ENCODE measurements at regions not wholly inside any gene's neighbourhood (a gene's known extent, or its start where the extent isn't known, plus 50 kb on each side); places are given as distances from the start of the nearest gene placed in this dataset.
A peak's percentile ranks its signal among the peaks of the same experiment; 100 is the strongest.

GRCh38 chr16:73125850-73126524 lies 78.1 kb upstream of the ZFHX3 start:
- no peak; the same call in 2 of the 3 replicates for ATAC-seq
- H3K4me2 ChIP-seq (ENCODE audit: low read depth, low read length) = no peak overlapping the region
- ChIA-PET CTCF (ENCODE audit: low intra/inter-chr PET ratio, low total read pairs) (no interaction called here), POLR2A (no interaction called here)
- TF ChIP-seq NR0B2 (CRISPR knock-in tag; IDR thresholded peaks at IDR 0.05) (no peak), ZNF547 (CRISPR knock-in tag; IDR thresholded peaks at IDR 0.05) (no peak), ATF6 (CRISPR knock-in tag; conservative IDR thresholded peaks at IDR 0.05) (no peak), MED1 (CRISPR knock-in tag; IDR thresholded peaks at IDR 0.05) (peak; percentile 13; the same call in 1 of the 2 replicates), MNT (IDR thresholded peaks at IDR 0.05) (peak; percentile 45; the same call in 1 of the 2 replicates), GFI1 (CRISPR knock-in tag; IDR thresholded peaks at IDR 0.05; ENCODE audit: borderline replicate concordance) (no peak), ZBTB8A (CRISPR knock-in tag; IDR thresholded peaks at IDR 0.05; ENCODE audit: borderline replicate concordance, low read depth) (no peak), BRD4 (CRISPR knock-in tag; IDR thresholded peaks at IDR 0.05) (no peak), ZNF225 (CRISPR knock-in tag; IDR thresholded peaks at IDR 0.05) (no peak), CREBL2 (CRISPR knock-in tag; IDR thresholded peaks at IDR 0.05; ENCODE audit: borderline replicate concordance) (no peak)
- intact Hi-C loops (cut with micrococcal nuclease; ENCODE audit: unreplicated experiment) (no loop called here), in situ Hi-C loops (cut with HindIII; ENCODE audit: extremely low pct_ligation_motif_present, low pct_unique_long_range_greater_than_20kb) (no loop called here)
- no peaks in the 10 kb centered on the region for H3K9me3 ChIP-seq (ENCODE audit: low read length)
- no peak for FAIRE-seq
- no peak overlapping the region for H2AFZ ChIP-seq (ENCODE audit: low read length)
- H3K27me3 ChIP-seq (ENCODE audit: control insufficient read depth in 1 of 2, insufficient read depth in 2 of 2, low read length in 2 of 2) = no peaks in the 10 kb centered on the region; a peak in 1 of 5 replicates
- H3K4me3 ChIP-seq (replicated peaks in 1 of 3; ENCODE audit: insufficient read depth in 1 of 3, low read depth in 2 of 3, low read length in 3 of 3) = no peak overlapping the region
- H3K9ac ChIP-seq (ENCODE audit: insufficient read depth, low read depth, low read length) = no peak overlapping the region
- no TSS peak for BruUV-seq (replicated peaks)
- H3K79me2 ChIP-seq (ENCODE audit: insufficient read depth, low read length) = no peaks in the 10 kb centered on the region
- no peaks in the 10 kb centered on the region for H3K36me3 ChIP-seq (replicated peaks in 1 of 2; ENCODE audit: control insufficient read depth in 1 of 2, insufficient read depth in 2 of 2, low read length in 2 of 2)
- WGBS (ENCODE audit: low lambda C conversion rate) = 47% methylated on average over 7 of the region's 7 CpGs
- peaks cover 6% of the 10 kb centered on the region; the same call in 1 of the 2 replicates for H3K4me1 ChIP-seq (ENCODE audit: insufficient read depth, low read length)
- no peak overlapping the region for H3K27ac ChIP-seq (ENCODE audit: extremely low read length, insufficient read depth, low read length)
- no peaks in the 10 kb centered on the region for H4K20me1 ChIP-seq (ENCODE audit: insufficient read depth, low read length)
- DNase-seq (ENCODE audit: low spot score) = no peak

Data from HepG2 (cell line).